ENCODE measurements at regions not wholly inside any gene's neighbourhood (a gene's known extent, or its start where the extent isn't known, plus 50 kb on each side); places are given as distances from the start of the nearest gene placed in this dataset.

GRCh38 chr15:36235173-36235572, 344.3 kb upstream of the CDIN1 start:
- Histone ChIP-seq H3K27me3 (ENCODE audit: insufficient read depth, low read length, poor library complexity) (no peaks in the 10 kb centered on the region), H3K27ac (ENCODE audit: low read length) (no peak overlapping the region), H3K9me3 (ENCODE audit: insufficient read depth, low read length, severe bottlenecking) (no peaks in the 10 kb centered on the region), H3K4me1 (ENCODE audit: insufficient read depth, low read length) (no peaks in the 10 kb centered on the region), H3K4me3 (ENCODE audit: low read depth in 1 of 2, low read length in 2 of 2) (no peak overlapping the region), H2AFZ (ENCODE audit: low read depth, low read length) (no peak overlapping the region), H3K36me3 (ENCODE audit: insufficient read depth, low read length) (no peaks in the 10 kb centered on the region), H3K9ac (ENCODE audit: low read depth, low read length) (no peak overlapping the region), H3K4me2 (ENCODE audit: insufficient read depth, low read length) (no peak overlapping the region), H3K79me2 (ENCODE audit: insufficient read depth, low read length) (no peaks in the 10 kb centered on the region), H4K20me1 (ENCODE audit: insufficient read depth, low read length) (no peaks in the 10 kb centered on the region)
- ATAC-seq (ENCODE audit: insufficient read depth, low read depth) = no peak
- DNase-seq = no peak
- TF ChIP-seq EZH2 (IDR thresholded peaks at IDR 0.05; ENCODE audit: borderline replicate concordance, low read depth, low read length, severe bottlenecking) (no peak), CTCF (IDR thresholded peaks at IDR 0.05; ENCODE audit: borderline replicate concordance, extremely low read depth, low read length, poor library complexity, severe bottlenecking) (no peak)

- TF ChIP-seq CTCF (IDR thresholded peaks at IDR 0.05; ENCODE audit: borderline replicate concordance, extremely low read depth, low read length, poor library complexity, severe bottlenecking) = no peak
- TF ChIP-seq EZH2 (IDR thresholded peaks at IDR 0.05; ENCODE audit: borderline replicate concordance, low read depth, low read length, severe bottlenecking) = no peak
- H2AFZ ChIP-seq (ENCODE audit: low read depth, low read length) = no peak overlapping the region
- no peaks in the 10 kb centered on the region for H3K9me3 ChIP-seq (ENCODE audit: insufficient read depth, low read length, severe bottlenecking)
- no peaks in the 10 kb centered on the region for H3K4me1 ChIP-seq (ENCODE audit: insufficient read depth, low read length)
- H4K20me1 ChIP-seq (ENCODE audit: insufficient read depth, low read length) = no peaks in the 10 kb centered on the region
- no peaks in the 10 kb centered on the region for H3K36me3 ChIP-seq (ENCODE audit: insufficient read depth, low read length)
- ATAC-seq (ENCODE audit: insufficient read depth, low read depth) (no peak), DNase-seq (no peak)
- H3K27me3 ChIP-seq (ENCODE audit: insufficient read depth, low read length, poor library complexity) = no peaks in the 10 kb centered on the region
- H3K79me2 ChIP-seq (ENCODE audit: insufficient read depth, low read length) = no peaks in the 10 kb centered on the region
- H3K27ac ChIP-seq (ENCODE audit: low read length) = no peak overlapping the region
- no peak overlapping the region for H3K4me2 ChIP-seq (ENCODE audit: insufficient read depth, low read length)
- H3K4me3 ChIP-seq (ENCODE audit: low read depth in 1 of 2, low read length in 2 of 2) = no peak overlapping the region
- H3K9ac ChIP-seq (ENCODE audit: low read depth, low read length) = no peak overlapping the region
These were observed 339.9 kb upstream of the CDIN1 start for GRCh38 chr15:36239509-36239908.

- DNase-seq = no peak
- no peaks in the 10 kb centered on the region for H3K4me1 ChIP-seq (ENCODE audit: insufficient read depth, low read length)
- no peak overlapping the region for H3K4me2 ChIP-seq (ENCODE audit: insufficient read depth, low read length)
- no peak for TF ChIP-seq EZH2 (IDR thresholded peaks at IDR 0.05; ENCODE audit: borderline replicate concordance, low read depth, low read length, severe bottlenecking)
- no peak for TF ChIP-seq CTCF (IDR thresholded peaks at IDR 0.05; ENCODE audit: borderline replicate concordance, extremely low read depth, low read length, poor library complexity, severe bottlenecking)
- no peak for ATAC-seq (ENCODE audit: insufficient read depth, low read depth)
- H3K9ac ChIP-seq (ENCODE audit: low read depth, low read length) = no peak overlapping the region
- H3K27ac ChIP-seq (ENCODE audit: low read length) = no peak overlapping the region
- H3K4me3 ChIP-seq (ENCODE audit: low read depth in 1 of 2, low read length in 2 of 2) = no peak overlapping the region
- H3K9me3 ChIP-seq (ENCODE audit: insufficient read depth, low read length, severe bottlenecking) = no peaks in the 10 kb centered on the region
- H2AFZ ChIP-seq (ENCODE audit: low read depth, low read length) = no peak overlapping the region
- no peaks in the 10 kb centered on the region for H3K27me3 ChIP-seq (ENCODE audit: insufficient read depth, low read length, poor library complexity)
- no peaks in the 10 kb centered on the region for H3K36me3 ChIP-seq (ENCODE audit: insufficient read depth, low read length)
- no peaks in the 10 kb centered on the region for H4K20me1 ChIP-seq (ENCODE audit: insufficient read depth, low read length)
- H3K79me2 ChIP-seq (ENCODE audit: insufficient read depth, low read length) = no peaks in the 10 kb centered on the region
These were observed 328.0 kb upstream of the CDIN1 start for GRCh38 chr15:36251450-36251849.

- no peaks in the 10 kb centered on the region for H4K20me1 ChIP-seq (ENCODE audit: insufficient read depth, low read length)
- DNase-seq = no peak
- no peak overlapping the region for H3K9ac ChIP-seq (ENCODE audit: low read depth, low read length)
- no peaks in the 10 kb centered on the region for H3K27me3 ChIP-seq (ENCODE audit: insufficient read depth, low read length, poor library complexity)
- no peaks in the 10 kb centered on the region for H3K79me2 ChIP-seq (ENCODE audit: insufficient read depth, low read length)
- H2AFZ ChIP-seq (ENCODE audit: low read depth, low read length) = no peak overlapping the region
- no peaks in the 10 kb centered on the region for H3K4me1 ChIP-seq (ENCODE audit: insufficient read depth, low read length)
- H3K4me3 ChIP-seq (ENCODE audit: low read depth in 1 of 2, low read length in 2 of 2) = no peak overlapping the region
- H3K9me3 ChIP-seq (ENCODE audit: insufficient read depth, low read length, severe bottlenecking) = no peaks in the 10 kb centered on the region
- no peaks in the 10 kb centered on the region for H3K36me3 ChIP-seq (ENCODE audit: insufficient read depth, low read length)
- TF ChIP-seq EZH2 (IDR thresholded peaks at IDR 0.05; ENCODE audit: borderline replicate concordance, low read depth, low read length, severe bottlenecking) (no peak), CTCF (IDR thresholded peaks at IDR 0.05; ENCODE audit: borderline replicate concordance, extremely low read depth, low read length, poor library complexity, severe bottlenecking) (no peak)
- H3K27ac ChIP-seq (ENCODE audit: low read length) = no peak overlapping the region
- no peak for ATAC-seq (ENCODE audit: insufficient read depth, low read depth)
- no peak overlapping the region for H3K4me2 ChIP-seq (ENCODE audit: insufficient read depth, low read length)
These were observed 327.2 kb upstream of the CDIN1 start for GRCh38 chr15:36252146-36252711.

Measured in DND-41 (cell line).